ENCODE measurements at regions not wholly inside any gene's neighbourhood (a gene's known extent, or its start where the extent isn't known, plus 50 kb on each side); places are given as distances from the start of the nearest gene placed in this dataset.

DNA sequence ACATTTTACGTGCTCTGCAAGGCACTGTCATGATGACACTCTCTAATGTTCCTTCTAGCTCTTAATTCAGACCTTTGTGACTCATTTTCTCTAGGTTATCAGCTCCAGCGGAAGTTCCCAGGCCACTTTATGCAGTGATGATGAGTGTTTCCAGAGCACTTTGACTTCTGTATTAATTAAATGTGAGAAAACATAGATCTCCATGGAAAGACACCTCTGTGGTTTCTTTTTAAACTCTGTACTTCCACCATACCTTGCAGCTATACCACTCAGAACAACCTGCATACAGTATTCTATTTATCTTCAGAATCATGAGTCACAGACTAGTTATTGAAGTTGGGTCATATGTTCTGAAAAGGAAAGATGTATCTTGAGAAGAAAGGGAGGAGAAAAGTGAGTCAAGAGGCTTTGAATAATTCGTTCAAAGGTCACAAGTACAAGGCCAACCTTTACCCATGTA is 175.6 kb upstream of the TENM4 start:
- TF ChIP-seq CTCF (conservative IDR thresholded peaks at IDR 0.05; ENCODE audit: low read depth, low read length), result no peak
- TF ChIP-seq MAFK (IDR thresholded peaks at IDR 0.05; ENCODE audit: low read depth, low read length), result no peak
- TF ChIP-seq CHD1 (IDR thresholded peaks at IDR 0.05; ENCODE audit: low read depth, low read length), result no peak
